ENCODE measurements at regions not wholly inside any gene's neighbourhood (a gene's known extent, or its start where the extent isn't known, plus 50 kb on each side); places are given as distances from the start of the nearest gene placed in this dataset.

DNA sequence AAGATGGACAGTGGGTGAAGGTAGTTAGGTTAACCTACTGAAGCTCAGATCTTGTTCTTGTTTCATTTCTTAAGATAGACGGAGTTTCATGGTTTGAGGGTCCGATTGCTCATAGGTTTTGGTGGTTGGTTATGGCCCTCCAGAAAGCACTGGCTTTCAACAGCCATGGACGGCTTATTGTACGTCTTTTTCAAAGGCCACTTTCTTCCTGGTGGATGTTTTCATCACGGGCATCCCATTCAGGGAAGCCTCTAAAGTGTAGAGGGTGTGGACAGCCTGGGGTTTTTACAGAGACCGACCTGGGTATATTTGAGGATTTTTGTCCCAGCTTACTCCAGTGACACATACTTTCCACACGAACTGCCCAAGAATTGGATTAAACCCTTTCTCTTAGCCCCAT is 132.7 kb upstream of the ONECUT1 start:
- Histone ChIP-seq H3K27me3 (ENCODE audit: control insufficient read depth in 2 of 2, insufficient read depth in 2 of 2, low read length in 2 of 2) (no peaks in the 10 kb centered on the region), H3K4me2 (ENCODE audit: insufficient read depth, low read length) (no peak overlapping the region), H3K27ac (ENCODE audit: extremely low read depth, low read depth, low read length) (no peak overlapping the region), H2AFZ (ENCODE audit: low read depth, low read length) (no peak overlapping the region), H3K4me3 (no peak overlapping the region), H3K9me3 (replicated peaks; ENCODE audit: control insufficient read depth, insufficient read depth, low read depth, low read length) (no peaks in the 10 kb centered on the region), H3K9ac (ENCODE audit: insufficient read depth in 1 of 2, low read depth in 2 of 2, low read length in 2 of 2) (no peak overlapping the region), H3K36me3 (ENCODE audit: control insufficient read depth, insufficient read depth, low read length) (no peaks in the 10 kb centered on the region), H4K20me1 (replicated peaks; ENCODE audit: control insufficient read depth, insufficient read depth, low read length) (no peaks in the 10 kb centered on the region), H3K9me1 (ENCODE audit: control insufficient read depth, insufficient read depth, low read length) (no peaks in the 10 kb centered on the region), H3K4me1 (replicated peaks in 1 of 2; ENCODE audit: control insufficient read depth in 2 of 2, insufficient read depth in 2 of 2, low read length in 2 of 2) (no peaks in the 10 kb centered on the region), H3K79me2 (ENCODE audit: control insufficient read depth, insufficient read depth, low read length) (no peaks in the 10 kb centered on the region)
- no TSS peak for BruUV-seq (replicated peaks)
- 2% methylated on average over 7 of the region's 7 CpGs for WGBS (ENCODE audit: insufficient coverage, low coverage, missing lambda C conversion rate)
- in situ Hi-C loops (cut with MboI): no loop called here
- FAIRE-seq (no peak), ATAC-seq (no peak), DNase-seq (ENCODE audit: extremely low read depth in 1 of 4, low spot score in 3 of 4) (no peak)
- no peak for TF ChIP-seq ARID2 (IDR thresholded peaks at IDR 0.05)
- TF ChIP-seq ZNF174 (CRISPR knock-in tag; IDR thresholded peaks at IDR 0.05): no peak
- TF ChIP-seq NBN (IDR thresholded peaks at IDR 0.05; ENCODE audit: low read depth): no peak
- TF ChIP-seq PHTF2 (CRISPR knock-in tag; IDR thresholded peaks at IDR 0.05): no peak
- no peak for TF ChIP-seq CREB3L1 (IDR thresholded peaks at IDR 0.05; ENCODE audit: borderline replicate concordance, low read depth)
- TF ChIP-seq RBFOX2 (IDR thresholded peaks at IDR 0.05; ENCODE audit: low read depth, low read length): no peak
- TF ChIP-seq JUN (IDR thresholded peaks at IDR 0.05; ENCODE audit: borderline replicate concordance, low read depth, low read length): no peak
- no peak for TF ChIP-seq JUN (CRISPR knock-in tag; IDR thresholded peaks at IDR 0.05; ENCODE audit: borderline replicate concordance)
- TF ChIP-seq EZH2 (IDR thresholded peaks at IDR 0.05; ENCODE audit: borderline replicate concordance, low read depth, low read length): no peak
- no peak for TF ChIP-seq DNMT1 (IDR thresholded peaks at IDR 0.05)
- no peak for TF ChIP-seq ZNF140 (CRISPR knock-in tag; IDR thresholded peaks at IDR 0.05)
- no peak for TF ChIP-seq POLR2AphosphoS2 (IDR thresholded peaks at IDR 0.05; ENCODE audit: low read length)
- no peak for TF ChIP-seq FOXP1 (CRISPR knock-in tag; IDR thresholded peaks at IDR 0.05)
- TF ChIP-seq RBBP5 (IDR thresholded peaks at IDR 0.05; ENCODE audit: borderline replicate concordance, insufficient read depth, low read length, poor library complexity, severe bottlenecking): no peak
- ChIA-PET CTCF (ENCODE audit: low intra/inter-chr PET ratio) (no interaction called here), POLR2A (no interaction called here)
- intact Hi-C loops (cut with micrococcal nuclease): no loop called here
